ENCODE measurements at regions not wholly inside any gene's neighbourhood (a gene's known extent, or its start where the extent isn't known, plus 50 kb on each side); places are given as distances from the start of the nearest gene placed in this dataset.

DNA sequence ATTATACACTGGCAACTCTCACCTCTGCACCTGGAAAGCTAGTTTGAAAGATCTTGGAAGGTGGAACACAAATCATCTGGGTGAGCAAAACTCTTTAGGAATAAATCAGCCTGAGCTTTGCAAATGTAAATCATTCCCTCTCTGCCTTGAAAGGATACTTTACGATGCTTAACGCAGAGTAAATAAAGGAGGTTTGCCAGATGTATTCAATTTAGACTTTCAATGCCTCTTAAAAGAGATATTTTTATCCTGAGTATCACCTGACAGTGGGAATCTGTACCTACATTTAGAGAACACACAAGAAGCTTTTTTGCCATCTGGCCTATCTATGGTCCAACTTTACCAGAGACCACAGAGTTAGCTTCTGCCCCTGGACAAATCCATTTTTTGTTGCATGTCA, 983.2 kb upstream of the CDH2 start:
- TF ChIP-seq, protein P1, sequence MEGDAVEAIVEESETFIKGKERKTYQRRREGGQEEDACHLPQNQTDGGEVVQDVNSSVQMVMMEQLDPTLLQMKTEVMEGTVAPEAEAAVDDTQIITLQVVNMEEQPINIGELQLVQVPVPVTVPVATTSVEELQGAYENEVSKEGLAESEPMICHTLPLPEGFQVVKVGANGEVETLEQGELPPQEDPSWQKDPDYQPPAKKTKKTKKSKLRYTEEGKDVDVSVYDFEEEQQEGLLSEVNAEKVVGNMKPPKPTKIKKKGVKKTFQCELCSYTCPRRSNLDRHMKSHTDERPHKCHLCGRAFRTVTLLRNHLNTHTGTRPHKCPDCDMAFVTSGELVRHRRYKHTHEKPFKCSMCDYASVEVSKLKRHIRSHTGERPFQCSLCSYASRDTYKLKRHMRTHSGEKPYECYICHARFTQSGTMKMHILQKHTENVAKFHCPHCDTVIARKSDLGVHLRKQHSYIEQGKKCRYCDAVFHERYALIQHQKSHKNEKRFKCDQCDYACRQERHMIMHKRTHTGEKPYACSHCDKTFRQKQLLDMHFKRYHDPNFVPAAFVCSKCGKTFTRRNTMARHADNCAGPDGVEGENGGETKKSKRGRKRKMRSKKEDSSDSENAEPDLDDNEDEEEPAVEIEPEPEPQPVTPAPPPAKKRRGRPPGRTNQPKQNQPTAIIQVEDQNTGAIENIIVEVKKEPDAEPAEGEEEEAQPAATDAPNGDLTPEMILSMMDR (IDR thresholded peaks at IDR 0.05; ENCODE audit: insufficient read depth, missing control alignments) = no peak
- DNase-seq (ENCODE audit: insufficient read length, low spot score) (no peak), FAIRE-seq (no peak)

DNA sequence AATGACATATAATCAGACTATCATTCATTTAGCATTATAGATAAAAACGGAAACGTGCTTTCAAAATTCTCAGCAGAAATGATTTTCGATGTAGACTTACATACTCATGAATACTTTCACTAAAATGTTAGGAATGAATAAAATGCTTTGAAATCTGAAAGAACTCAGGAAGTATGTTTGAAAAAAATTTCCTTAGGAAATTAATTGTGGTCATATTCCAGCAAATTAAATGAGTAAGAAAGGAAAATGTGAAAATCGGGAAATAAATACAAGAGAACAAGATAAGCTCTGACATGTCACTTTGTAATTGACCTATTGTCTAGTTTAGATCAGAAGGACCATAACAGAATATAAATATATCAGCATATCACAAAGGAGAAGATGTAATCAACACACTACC, 981.0 kb upstream of the CDH2 start:
- TF ChIP-seq, protein P1 (IDR thresholded peaks at IDR 0.05; ENCODE audit: insufficient read depth, missing control alignments) = no peak
- DNase-seq (ENCODE audit: insufficient read length, low spot score) (no peak), FAIRE-seq (no peak)

DNA sequence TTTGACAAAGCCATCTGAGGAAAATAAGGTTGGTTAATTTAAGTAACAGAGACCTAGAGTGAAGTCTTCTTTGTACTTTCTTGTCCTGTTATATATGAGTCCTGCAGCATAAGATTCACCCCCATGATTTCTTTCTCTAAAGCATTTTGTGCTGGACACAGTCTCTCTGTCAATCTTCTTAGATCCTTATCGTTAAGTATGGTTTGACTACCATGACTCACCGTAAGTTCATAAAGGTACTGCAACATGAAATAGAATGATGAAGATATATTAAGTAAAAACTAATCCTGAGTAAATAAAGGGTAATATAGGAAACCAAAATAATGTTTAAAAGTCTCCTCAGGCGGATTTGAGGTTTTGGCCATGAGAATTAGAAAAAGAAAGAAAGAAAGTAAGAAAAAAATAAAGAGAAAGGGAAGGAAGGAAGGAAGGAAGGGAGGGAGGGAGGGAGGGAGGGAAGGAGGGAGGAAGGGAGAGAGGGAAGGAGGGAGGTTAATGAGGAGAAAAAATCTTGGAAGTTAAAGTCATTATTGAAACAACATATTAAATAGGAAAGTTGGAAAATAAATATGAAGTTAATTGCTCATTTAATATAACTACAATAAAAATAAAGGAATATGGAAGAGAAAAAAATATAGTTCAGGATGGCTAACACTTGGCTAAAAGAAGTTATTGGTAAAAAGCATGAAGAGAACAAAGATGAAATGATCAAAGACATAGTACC, 980.3 kb upstream of the CDH2 start:
- no peak for DNase-seq (ENCODE audit: insufficient read length, low spot score)
- TF ChIP-seq, protein P1 (IDR thresholded peaks at IDR 0.05; ENCODE audit: insufficient read depth, missing control alignments) = no peak
- peak; percentile 38 for FAIRE-seq

DNA sequence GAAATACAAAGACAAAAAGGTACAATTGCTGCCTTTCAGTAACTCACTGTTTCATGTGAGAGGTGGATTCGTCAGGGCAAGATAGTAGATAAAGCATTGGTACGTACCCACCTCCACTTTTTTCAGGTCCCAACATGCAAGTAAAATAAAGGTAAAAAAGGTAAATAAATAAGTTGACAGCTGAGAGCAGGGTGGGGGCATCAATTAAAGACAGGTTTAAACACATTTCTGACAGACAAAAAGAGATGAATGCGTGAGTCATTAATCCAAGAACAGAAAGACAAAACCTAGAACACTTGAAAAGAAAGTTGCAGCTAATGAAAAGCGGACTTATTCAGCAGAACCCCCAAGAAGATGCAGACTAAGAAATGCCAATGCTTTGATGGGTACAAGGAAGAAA, 979.6 kb upstream of the CDH2 start:
- FAIRE-seq = peak; percentile 70
- no peak for DNase-seq (ENCODE audit: insufficient read length, low spot score)

DNA sequence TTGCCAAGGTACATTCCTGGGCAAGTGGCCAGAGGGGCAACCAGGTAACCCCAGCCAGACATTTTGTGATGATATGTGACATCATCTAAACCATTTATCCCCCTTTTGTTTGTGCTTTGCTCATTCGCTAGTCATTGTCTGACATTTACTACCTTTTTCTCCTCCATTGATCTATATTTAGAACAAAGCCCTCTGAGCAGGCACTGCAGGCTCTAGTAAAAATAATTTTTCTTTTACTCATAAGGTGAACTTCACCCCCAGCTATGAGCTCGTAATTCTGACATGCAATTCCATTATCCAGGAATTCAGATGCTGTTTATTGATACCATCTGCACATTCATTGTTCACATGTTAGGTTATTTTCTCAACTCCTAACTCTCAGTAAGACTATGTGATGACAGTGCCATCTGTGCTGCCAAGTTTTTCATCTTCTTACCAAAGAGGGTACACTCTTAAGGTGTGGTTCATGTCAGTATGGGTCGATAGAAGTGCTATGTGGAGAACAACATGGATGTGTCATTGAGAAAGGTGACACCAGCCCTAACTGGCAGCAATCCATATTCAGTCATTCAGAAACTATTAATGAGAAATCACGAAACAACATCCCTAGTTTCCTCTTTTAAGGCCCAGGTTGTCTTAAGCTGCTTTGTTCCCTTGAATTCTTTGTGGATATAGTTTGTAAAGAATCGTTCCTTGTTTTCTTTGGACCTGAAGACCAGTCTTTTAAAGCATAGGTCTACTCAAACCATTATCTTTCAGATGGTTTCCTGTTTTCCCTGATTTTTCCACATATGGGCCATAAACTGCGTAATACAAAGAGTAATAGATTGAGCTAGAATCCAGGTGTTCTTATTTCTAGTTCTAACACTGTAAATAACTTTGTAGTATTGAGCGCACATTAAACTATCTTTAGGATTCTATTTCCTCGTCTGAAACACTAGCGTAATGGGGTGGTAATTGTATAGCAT, 978.1 kb upstream of the CDH2 start:
- DNase-seq (ENCODE audit: insufficient read length, low spot score) = no peak
- TF ChIP-seq, protein P1 (IDR thresholded peaks at IDR 0.05; ENCODE audit: insufficient read depth, missing control alignments) = no peak
- FAIRE-seq = peak; percentile 84

More for the DNA sequence above, 979.6 kb upstream of the CDH2 start:
- TF ChIP-seq, protein P1 (IDR thresholded peaks at IDR 0.05; ENCODE audit: insufficient read depth, missing control alignments) = no peak

DNA sequence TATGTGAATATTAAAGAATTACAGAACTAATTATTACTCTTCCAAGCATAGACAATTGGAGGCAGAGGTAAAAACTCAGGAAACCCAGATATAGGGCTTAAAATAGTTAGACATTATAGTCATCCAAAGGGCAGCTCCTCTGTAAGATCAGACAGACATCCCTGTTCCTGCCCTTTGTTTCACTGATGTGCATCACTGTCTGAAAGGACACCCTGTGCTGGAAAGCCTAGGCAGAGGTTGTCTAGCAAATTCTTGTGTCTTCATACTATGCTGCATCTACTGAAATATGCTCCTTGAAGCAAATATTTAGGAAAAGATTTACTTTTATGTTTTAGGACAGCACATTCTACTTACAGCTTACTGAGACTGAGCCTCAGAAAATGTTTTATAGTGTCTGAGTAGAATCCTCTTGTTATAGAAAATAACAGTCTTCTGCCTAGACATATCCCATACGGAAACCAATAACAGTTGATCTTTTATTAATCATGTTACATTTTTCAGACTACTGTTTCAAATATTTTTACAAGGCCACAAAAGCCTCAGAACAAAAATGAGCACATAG, 977.3 kb upstream of the CDH2 start:
- FAIRE-seq = peak; percentile 51

More for the DNA sequence above, 977.3 kb upstream of the CDH2 start:
- no peak for DNase-seq (ENCODE audit: insufficient read length, low spot score)
- TF ChIP-seq, protein P1 (IDR thresholded peaks at IDR 0.05; ENCODE audit: insufficient read depth, missing control alignments) = no peak

Measured in D721Med (cell line).